ENCODE measurements at regions not wholly inside any gene's neighbourhood (a gene's known extent, or its start where the extent isn't known, plus 50 kb on each side); places are given as distances from the start of the nearest gene placed in this dataset.

DNA sequence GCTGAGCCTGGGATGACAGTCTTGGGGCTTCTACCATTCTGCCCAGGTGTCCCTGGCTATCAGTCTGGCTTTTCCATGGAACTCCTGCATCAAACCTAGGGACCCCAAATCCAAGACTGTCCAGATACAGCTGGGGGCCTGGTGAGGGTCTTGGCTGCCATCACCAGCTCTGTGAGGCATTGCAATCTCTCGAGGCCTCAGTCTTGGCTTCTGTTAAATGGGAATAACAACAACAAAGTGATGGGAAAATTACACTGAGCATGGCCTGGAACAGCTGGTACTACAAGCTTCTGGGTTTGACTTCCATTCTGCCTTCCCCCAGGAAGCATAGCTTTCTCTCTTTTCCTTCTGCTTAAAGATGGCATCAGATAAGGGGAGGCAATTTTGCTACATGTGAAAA, 50.0 kb upstream of the LCTL start:
- in situ Hi-C loops (cut with HindIII; ENCODE audit: low sequenced_read_pairs) = no loop called here
- TF ChIP-seq, protein P1, sequence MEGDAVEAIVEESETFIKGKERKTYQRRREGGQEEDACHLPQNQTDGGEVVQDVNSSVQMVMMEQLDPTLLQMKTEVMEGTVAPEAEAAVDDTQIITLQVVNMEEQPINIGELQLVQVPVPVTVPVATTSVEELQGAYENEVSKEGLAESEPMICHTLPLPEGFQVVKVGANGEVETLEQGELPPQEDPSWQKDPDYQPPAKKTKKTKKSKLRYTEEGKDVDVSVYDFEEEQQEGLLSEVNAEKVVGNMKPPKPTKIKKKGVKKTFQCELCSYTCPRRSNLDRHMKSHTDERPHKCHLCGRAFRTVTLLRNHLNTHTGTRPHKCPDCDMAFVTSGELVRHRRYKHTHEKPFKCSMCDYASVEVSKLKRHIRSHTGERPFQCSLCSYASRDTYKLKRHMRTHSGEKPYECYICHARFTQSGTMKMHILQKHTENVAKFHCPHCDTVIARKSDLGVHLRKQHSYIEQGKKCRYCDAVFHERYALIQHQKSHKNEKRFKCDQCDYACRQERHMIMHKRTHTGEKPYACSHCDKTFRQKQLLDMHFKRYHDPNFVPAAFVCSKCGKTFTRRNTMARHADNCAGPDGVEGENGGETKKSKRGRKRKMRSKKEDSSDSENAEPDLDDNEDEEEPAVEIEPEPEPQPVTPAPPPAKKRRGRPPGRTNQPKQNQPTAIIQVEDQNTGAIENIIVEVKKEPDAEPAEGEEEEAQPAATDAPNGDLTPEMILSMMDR (IDR thresholded peaks at IDR 0.05; ENCODE audit: low read depth, low read length, missing control alignments) = no peak
- no peak for DNase-seq (ENCODE audit: low read depth)
- H3K4me3 ChIP-seq (ENCODE audit: low read depth, low read length) = no peak overlapping the region

DNA sequence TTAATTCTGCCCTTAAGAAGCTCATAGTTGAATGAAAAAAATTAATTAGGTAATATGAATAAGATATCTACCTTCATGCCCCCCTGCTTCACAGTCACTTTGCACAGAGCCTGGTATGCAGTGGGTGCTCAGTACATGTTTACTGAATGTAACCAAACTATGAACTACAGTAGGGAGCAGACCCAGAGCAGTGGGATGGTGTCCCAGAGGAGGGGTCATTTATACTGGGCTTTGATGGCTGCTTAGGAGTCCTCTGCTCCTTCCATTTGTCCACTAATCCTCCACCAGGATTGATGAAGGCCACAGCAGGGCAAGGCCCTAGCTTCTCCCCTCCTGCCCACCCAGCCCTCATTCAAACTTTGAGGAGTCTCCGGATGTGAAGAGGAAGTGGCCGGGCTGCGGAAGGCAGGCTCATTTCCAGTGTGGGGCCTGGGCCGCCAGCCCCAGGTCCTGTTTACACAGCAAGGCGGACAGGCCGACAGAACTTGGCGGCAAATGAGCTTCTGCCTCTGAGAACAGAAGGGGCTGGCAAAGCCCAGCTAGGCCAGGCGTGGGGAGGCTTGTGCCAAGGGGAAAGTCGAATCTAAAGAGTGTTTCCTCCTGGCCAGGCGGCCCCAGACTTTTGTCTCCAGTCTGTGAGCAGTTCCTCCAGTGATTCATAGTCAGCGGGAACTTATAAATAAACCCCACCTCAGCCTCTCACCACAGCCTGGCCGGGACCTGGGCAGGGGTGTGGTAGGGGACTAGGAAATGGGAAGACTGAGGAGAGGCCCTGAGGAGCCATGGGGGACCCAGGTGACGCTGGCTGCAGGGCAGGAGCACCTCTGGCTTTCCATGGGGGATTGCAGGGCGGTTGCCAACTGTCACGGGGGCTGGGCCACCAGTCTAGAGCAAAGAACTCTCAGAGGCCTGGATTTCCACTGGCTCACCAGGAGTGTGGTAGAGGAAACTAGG, 51.6 kb upstream of the LCTL start:
- TF ChIP-seq, protein P1 (IDR thresholded peaks at IDR 0.05; ENCODE audit: low read depth, low read length, missing control alignments) = no peak
- H3K4me3 ChIP-seq (ENCODE audit: low read depth, low read length) = no peak overlapping the region
- DNase-seq (ENCODE audit: low read depth) = peak; percentile 78
- in situ Hi-C loops (cut with HindIII; ENCODE audit: low sequenced_read_pairs) = no loop called here

DNA sequence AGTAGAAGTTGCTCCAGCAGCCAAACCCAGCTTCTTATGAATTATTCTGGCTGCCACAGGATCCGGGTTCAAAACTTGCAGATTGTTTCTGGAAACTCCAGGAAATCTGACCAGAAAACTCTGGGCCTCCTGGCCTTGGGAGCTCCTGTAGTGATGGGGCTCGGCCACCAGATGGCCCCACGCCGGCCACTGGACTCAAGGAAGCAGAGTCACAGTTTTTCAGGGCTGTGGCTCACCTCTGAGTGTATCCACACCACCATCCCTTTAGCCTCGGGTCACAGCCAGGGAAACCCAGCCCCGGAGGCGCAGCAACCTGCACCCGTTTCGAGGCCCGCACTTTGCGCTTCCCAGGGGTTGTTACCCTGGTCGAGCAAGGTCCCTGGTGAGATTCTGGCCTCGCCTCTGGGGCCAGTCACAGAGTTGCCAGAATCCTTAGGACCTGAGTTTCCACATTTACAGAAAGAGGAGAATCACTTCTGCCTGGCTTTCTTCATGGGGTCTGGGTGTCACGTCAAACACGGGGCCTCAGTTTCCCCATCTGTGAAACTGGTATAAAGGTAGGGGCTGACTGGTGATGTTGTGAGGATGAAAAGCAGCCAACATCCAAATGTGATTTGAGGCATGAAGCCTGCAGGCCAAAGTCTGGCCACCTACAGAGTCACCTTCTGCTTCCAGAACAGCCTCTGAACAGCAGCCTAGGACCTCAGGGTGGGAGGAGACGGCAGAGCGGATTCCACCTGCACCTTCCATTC, 53.5 kb upstream of the LCTL start:
- H3K4me3 ChIP-seq (ENCODE audit: low read depth, low read length) = no peak overlapping the region
- in situ Hi-C loops (cut with HindIII; ENCODE audit: low sequenced_read_pairs) = no loop called here
- peak; percentile 40 for DNase-seq (ENCODE audit: low read depth)
- TF ChIP-seq, protein P1 (IDR thresholded peaks at IDR 0.05; ENCODE audit: low read depth, low read length, missing control alignments) = peak; percentile 95

DNA sequence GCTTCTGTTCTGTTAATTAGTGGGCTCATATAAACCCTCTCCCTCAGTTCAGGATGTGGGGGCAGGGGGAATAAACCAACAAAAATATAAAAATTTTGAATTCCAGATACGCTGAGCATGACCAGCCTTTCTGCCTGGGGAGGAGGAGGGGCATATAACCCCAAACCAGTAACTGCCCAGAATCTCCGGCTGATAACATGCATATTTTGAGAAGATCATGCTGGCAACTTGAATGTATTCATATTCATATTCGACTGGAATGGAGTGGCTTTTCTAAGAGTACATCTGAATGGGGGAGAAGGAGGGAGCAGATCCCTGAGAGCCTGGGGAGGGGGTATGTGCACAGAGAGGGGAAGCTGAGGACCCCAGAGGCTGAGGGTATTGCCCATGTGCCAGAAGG, 54.5 kb upstream of the LCTL start:
- TF ChIP-seq, protein P1 (IDR thresholded peaks at IDR 0.05; ENCODE audit: low read depth, low read length, missing control alignments) = no peak

DNA sequence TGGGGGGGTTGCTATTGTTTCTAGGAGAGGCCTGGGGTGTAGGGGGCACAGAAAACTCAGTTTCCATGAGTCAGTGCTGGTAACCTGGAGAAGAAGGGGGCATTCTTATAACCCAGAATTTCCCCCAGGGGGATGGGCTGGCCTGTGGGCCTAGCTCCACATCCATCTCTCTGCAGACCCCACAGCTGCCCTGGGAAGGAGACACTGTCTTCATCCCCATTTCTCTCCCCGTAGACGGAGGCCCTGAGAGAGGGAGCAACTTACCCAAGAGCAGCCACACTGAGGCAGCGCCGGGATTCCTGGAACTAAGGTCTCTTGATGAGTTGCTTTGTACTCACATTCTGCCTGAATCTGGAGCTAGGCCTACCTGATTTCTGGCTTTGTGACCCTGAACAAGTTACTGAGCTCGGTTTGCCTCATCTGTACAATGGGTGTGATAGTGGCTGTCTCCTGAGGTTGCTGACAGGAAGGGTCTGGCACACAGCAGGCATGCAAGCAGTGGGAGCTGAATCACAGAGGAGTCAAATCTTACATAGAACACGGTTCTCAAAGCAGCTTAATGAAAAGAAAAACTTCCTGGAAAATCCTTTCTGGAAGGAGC, 55.0 kb upstream of the LCTL start:
- TF ChIP-seq, protein P1 (IDR thresholded peaks at IDR 0.05; ENCODE audit: low read depth, low read length, missing control alignments) = no peak
- in situ Hi-C loops (cut with HindIII; ENCODE audit: low sequenced_read_pairs) = no loop called here
- H3K4me3 ChIP-seq (ENCODE audit: low read depth, low read length) = no peak overlapping the region
- no peak for DNase-seq (ENCODE audit: low read depth)

More for the DNA sequence above, 54.5 kb upstream of the LCTL start:
- in situ Hi-C loops (cut with HindIII; ENCODE audit: low sequenced_read_pairs) = no loop called here
- no peak overlapping the region for H3K4me3 ChIP-seq (ENCODE audit: low read depth, low read length)
- no peak for DNase-seq (ENCODE audit: low read depth)

Measured in astrocyte of the cerebellum (primary cell).